OCI-LY3 (cell line): ENCODE measurements at regions not wholly inside any gene's neighbourhood (a gene's known extent, or its start where the extent isn't known, plus 50 kb on each side); places are given as distances from the start of the nearest gene placed in this dataset.

Experiments used
- H2AFZ ChIP-seq: fragments of 200-600, 300-600 bp; shearing (Covaris generic); 2 replicates; pipeline ENCODE4 v1.6.0; 2014; ENCODE audit warnings: antibody characterized with exemption, low read depth, low read length
- H3K27ac ChIP-seq: fragments of 200-600, 300-600 bp; sonication (generic); 2 replicates; pipeline ENCODE4 v1.5.1; 2014; ENCODE audit warnings: mild to moderate bottlenecking, low read length, moderate library complexity, mixed read lengths
- H3K27me3 ChIP-seq: fragments of 200-600, 300-600 bp; sonication (generic); 2 replicates; pipeline ENCODE4 v1.6.1; 2014; ENCODE audit warnings: low read depth, low read length, mixed read lengths
- H3K36me3 ChIP-seq: fragments of 200-600, 300-600 bp; sonication (generic); replicated peaks from 2 replicates; pipeline ENCODE3; 2014; ENCODE audit warnings: low read depth, low read length, mixed read lengths
- H3K4me1 ChIP-seq: fragments of 300-600, 200-600 bp; sonication (generic); 2 replicates; pipeline ENCODE4 v1.6.1; 2014; ENCODE audit warnings: low read length, mixed read lengths
- H3K4me2 ChIP-seq: fragments of 200-600, 300-600 bp; sonication (generic); 2 replicates; pipeline ENCODE4 v1.6.1; 2014; ENCODE audit warnings: low read length, mixed read lengths
- H3K4me3 ChIP-seq: fragments of 300-600, 200-600 bp; sonication (generic); 2 replicates; pipeline ENCODE4 v1.5.1; 2014; ENCODE audit warnings: antibody characterized with exemption, mild to moderate bottlenecking, low read length, moderate library complexity
- H3K79me2 ChIP-seq: fragments of 300-600, 200-600 bp; shearing (Covaris generic); 2 replicates; pipeline ENCODE4 v1.6.1; 2014; ENCODE audit warnings: mild to moderate bottlenecking, low read length, mixed read lengths
- H3K9ac ChIP-seq: fragments of 300-600, 200-600 bp; shearing (Covaris generic); 2 replicates; pipeline ENCODE4 v1.6.0; 2014; ENCODE audit warnings: mild to moderate bottlenecking, low read length, moderate library complexity
- H3K9me3 ChIP-seq: fragments of 200-600, 300-600 bp; shearing (Covaris generic); 2 replicates; pipeline ENCODE4 v1.6.1; 2014; ENCODE audit warnings: low read length, mixed read lengths; ENCODE audit not compliant: insufficient read depth
- H4K20me1 ChIP-seq: fragments of 200-600, 300-600 bp; sonication (generic); 2 replicates; pipeline ENCODE4 v1.6.1; 2016; ENCODE audit warnings: low read length, mixed read lengths; ENCODE audit not compliant: insufficient read depth
- EZH2phosphoT487 ChIP-seq: fragments of 200-600 bp; shearing (Covaris generic); IDR thresholded peaks from 2 replicates; pipeline ENCODE4 v1.6.1; 2018; ENCODE audit warnings: antibody characterized with exemption, mixed run types, low read depth
- TF ChIP-seq, protein P1 (sequence below): fragments of 200-600, 300-600 bp; sonication (generic); IDR thresholded peaks from 2 replicates; pipeline ENCODE4 v1.5.1; 2014; ENCODE audit warnings: antibody characterized with exemption, low read length, low read depth

DNA sequence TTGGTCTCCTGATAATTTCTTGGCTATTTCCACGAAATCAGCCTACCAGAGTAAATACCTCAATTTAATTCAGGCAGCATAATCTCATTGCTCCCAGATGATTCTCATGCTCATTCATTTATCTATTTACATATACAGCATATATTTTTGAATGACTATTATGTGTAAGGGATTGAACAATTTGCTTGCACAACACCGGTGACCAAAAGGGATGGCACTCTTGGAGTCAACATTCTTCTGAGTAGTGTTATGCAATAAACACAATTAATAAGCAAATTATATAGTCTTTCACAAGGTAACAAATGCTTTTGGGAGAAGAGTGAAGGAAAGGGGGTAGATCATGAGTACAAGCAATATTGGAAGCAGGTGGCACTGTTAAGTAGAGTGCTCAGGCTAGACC, 1015.3 kb downstream of the ARAP2 start:
- Histone ChIP-seq H3K4me1 (no peaks in the 10 kb centered on the region), H3K9ac (no peak overlapping the region), H3K79me2 (no peaks in the 10 kb centered on the region), H2AFZ (no peak overlapping the region), H3K9me3 (no peaks in the 10 kb centered on the region), H3K27ac (no peak overlapping the region), H3K4me2 (no peak overlapping the region), H3K36me3 (no peaks in the 10 kb centered on the region), H3K27me3 (no peaks in the 10 kb centered on the region), H3K4me3 (no peak overlapping the region), H4K20me1 (no peaks in the 10 kb centered on the region)
- TF ChIP-seq, protein P1, sequence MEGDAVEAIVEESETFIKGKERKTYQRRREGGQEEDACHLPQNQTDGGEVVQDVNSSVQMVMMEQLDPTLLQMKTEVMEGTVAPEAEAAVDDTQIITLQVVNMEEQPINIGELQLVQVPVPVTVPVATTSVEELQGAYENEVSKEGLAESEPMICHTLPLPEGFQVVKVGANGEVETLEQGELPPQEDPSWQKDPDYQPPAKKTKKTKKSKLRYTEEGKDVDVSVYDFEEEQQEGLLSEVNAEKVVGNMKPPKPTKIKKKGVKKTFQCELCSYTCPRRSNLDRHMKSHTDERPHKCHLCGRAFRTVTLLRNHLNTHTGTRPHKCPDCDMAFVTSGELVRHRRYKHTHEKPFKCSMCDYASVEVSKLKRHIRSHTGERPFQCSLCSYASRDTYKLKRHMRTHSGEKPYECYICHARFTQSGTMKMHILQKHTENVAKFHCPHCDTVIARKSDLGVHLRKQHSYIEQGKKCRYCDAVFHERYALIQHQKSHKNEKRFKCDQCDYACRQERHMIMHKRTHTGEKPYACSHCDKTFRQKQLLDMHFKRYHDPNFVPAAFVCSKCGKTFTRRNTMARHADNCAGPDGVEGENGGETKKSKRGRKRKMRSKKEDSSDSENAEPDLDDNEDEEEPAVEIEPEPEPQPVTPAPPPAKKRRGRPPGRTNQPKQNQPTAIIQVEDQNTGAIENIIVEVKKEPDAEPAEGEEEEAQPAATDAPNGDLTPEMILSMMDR, result no peak
- TF ChIP-seq EZH2phosphoT487, result no peak

GRCh38 chr4:35237924-35238323, 1006.4 kb downstream of the ARAP2 start:
- Histone ChIP-seq H2AFZ (no peak overlapping the region), H3K4me3 (no peak overlapping the region), H3K79me2 (no peaks in the 10 kb centered on the region), H3K9me3 (no peaks in the 10 kb centered on the region), H4K20me1 (no peaks in the 10 kb centered on the region), H3K27ac (no peak overlapping the region), H3K9ac (no peak overlapping the region), H3K4me1 (no peaks in the 10 kb centered on the region), H3K27me3 (no peaks in the 10 kb centered on the region), H3K4me2 (no peak overlapping the region), H3K36me3 (no peaks in the 10 kb centered on the region)
- TF ChIP-seq, protein P1, result no peak
- TF ChIP-seq EZH2phosphoT487, result no peak

- no peaks in the 10 kb centered on the region for H3K9me3 ChIP-seq
- no peaks in the 10 kb centered on the region for H4K20me1 ChIP-seq
- no peaks in the 10 kb centered on the region for H3K79me2 ChIP-seq
- H3K9ac ChIP-seq, result no peak overlapping the region
- H3K4me2 ChIP-seq, result no peak overlapping the region
- no peaks in the 10 kb centered on the region for H3K27me3 ChIP-seq
- H2AFZ ChIP-seq, result no peak overlapping the region
- no peaks in the 10 kb centered on the region for H3K36me3 ChIP-seq
- TF ChIP-seq, protein P1, result no peak
- TF ChIP-seq EZH2phosphoT487, result no peak
- H3K4me1 ChIP-seq, result no peaks in the 10 kb centered on the region
- H3K4me3 ChIP-seq, result no peak overlapping the region
- no peak overlapping the region for H3K27ac ChIP-seq
Measured at GRCh38 chr4:35238793-35239192, 1005.5 kb downstream of the ARAP2 start.

DNA sequence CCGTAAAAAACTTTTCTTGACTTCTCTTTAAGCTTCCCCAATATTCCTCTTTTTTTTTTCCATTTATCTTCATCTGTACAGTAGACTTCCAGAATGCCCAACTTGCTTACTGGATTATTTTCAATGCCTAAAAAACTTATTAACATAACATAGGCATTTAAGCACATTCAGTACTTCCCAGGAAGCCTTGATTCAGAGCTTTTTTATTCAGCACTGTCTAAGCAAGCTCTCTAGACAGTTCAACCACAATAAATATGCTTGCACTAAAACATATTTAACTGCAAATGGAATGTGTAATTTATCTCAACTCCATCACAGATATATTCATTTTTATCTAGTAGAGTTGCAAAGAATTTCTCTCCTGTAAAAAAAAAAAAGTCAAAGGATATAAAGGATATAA, 997.8 kb downstream of the ARAP2 start:
- no peaks in the 10 kb centered on the region for H3K9me3 ChIP-seq
- no peak overlapping the region for H3K4me3 ChIP-seq
- H3K36me3 ChIP-seq, result no peaks in the 10 kb centered on the region
- no peaks in the 10 kb centered on the region for H3K79me2 ChIP-seq
- no peak overlapping the region for H3K4me2 ChIP-seq
- H3K4me1 ChIP-seq, result no peaks in the 10 kb centered on the region
- H3K27me3 ChIP-seq, result no peaks in the 10 kb centered on the region
- no peak overlapping the region for H3K27ac ChIP-seq
- H3K9ac ChIP-seq, result no peak overlapping the region
- TF ChIP-seq EZH2phosphoT487, result no peak
- H4K20me1 ChIP-seq, result no peaks in the 10 kb centered on the region
- H2AFZ ChIP-seq, result no peak overlapping the region

- no peak overlapping the region for H3K27ac ChIP-seq
Measured at GRCh38 chr4:35247047-35247446, 997.3 kb downstream of the ARAP2 start.

More at GRCh38 chr4:35247047-35247446, 997.3 kb downstream of the ARAP2 start:
- Histone ChIP-seq H4K20me1 (no peaks in the 10 kb centered on the region), H3K4me2 (no peak overlapping the region), H3K79me2 (no peaks in the 10 kb centered on the region), H3K36me3 (no peaks in the 10 kb centered on the region), H3K27me3 (no peaks in the 10 kb centered on the region), H3K4me1 (no peaks in the 10 kb centered on the region), H3K9me3 (no peaks in the 10 kb centered on the region), H3K4me3 (no peak overlapping the region), H2AFZ (no peak overlapping the region), H3K9ac (no peak overlapping the region)
- no peak for TF ChIP-seq EZH2phosphoT487
- TF ChIP-seq, protein P1, result no peak
